22Rv1 (cell line): ENCODE measurements at regions not wholly inside any gene's neighbourhood (a gene's known extent, or its start where the extent isn't known, plus 50 kb on each side); places are given as distances from the start of the nearest gene placed in this dataset.

Experiments used
- CTCF ChIP-seq: fragments of 450-650 bp; IDR thresholded peaks from 2 replicates; pipeline ENCODE4 v1.5.1; 2017; ENCODE audit warnings: mild to moderate bottlenecking
- ZFX ChIP-seq: fragments of 450-650 bp; IDR thresholded peaks from 2 replicates; pipeline ENCODE4 v1.6.1; 2017; ENCODE audit warnings: antibody characterized with exemption, borderline replicate concordance

GRCh38 chr12:24649209-24649608 lies 299.7 kb downstream of the BCAT1 start:
- TF ChIP-seq CTCF (no peak), ZFX (no peak)
